Right hindlimb (tissue), 1 donor: ENCODE measurements at regions not wholly inside any gene's neighbourhood (a gene's known extent, or its start where the extent isn't known, plus 50 kb on each side); places are given as distances from the start of the nearest gene placed in this dataset.
"Not testable (repeated sequence)": the region's sequence is repeated elsewhere in the genome, so short reads cannot be mapped to it uniquely, and the experiment has no call there.

ENCODE experiments used
- DNase-seq: peaks from one replicate; pipeline ENCODE4 v3.0.0-alpha.2; 2018

- no peak for DNase-seq
These were observed 175.6 kb upstream of the THSD7A start for GRCh38 chr7:12007576-12007975.

DNA sequence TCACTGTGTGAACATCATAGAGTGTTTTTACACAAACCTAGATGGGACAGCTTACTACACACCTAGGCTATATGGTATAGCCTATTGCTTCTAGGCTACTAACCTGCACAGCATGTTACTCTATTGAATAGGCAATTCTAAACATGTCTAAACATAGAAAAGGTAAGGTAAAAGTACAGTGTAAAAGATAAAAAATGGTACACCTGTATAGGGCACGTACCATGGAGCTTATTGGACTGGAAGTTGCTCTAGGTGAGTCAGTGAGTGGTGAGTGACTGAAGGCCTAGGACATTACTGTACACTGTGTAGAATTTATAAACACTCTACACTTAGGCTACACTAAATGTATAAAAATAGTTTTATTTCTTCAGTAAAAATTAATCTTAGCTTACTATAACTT is 182.0 kb upstream of the THSD7A start:
- no peak for DNase-seq

DNA sequence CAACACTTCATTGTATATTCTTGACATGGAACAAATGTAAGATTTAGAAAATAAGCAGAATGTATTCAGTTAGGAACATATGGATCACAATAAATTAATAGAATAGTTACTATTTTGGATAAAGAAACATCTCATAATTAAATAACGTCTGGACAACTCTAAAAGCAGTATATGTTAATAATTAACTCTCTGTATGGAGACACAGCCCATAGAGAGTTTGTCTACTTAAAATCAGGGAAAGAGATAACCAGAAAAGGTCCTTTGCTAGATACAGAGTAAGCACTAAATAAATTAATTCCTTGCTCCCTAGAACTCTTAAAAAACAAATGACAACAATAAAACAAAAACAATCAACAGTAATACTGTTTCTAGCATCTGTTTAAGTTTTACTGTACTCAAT is 184.4 kb upstream of the THSD7A start:
- no peak for DNase-seq

DNA sequence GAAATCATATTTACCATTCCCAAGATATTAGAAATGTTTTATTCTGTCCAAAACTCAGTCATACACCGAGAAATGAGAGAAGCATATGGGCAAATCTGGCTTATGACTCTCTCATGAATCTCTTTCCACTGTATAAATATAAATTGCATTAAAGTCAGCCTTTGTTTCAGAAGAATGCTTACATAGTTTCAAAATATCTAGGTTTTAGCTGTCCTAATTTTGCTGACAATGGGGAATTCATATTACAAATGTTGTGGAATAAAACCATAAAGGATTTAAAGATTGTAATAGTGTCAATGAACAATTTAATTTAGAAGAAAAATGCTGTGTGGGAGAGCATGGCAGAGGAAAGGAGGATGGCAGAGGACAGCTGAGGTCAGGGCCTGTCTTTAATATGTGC is 185.0 kb upstream of the THSD7A start:
- no peak for DNase-seq

GRCh38 chr7:12022011-12022410 is 189.1 kb upstream of the TMEM106B start:
- DNase-seq, result not testable (repeated sequence)

- DNase-seq, result no peak
These were observed 185.8 kb upstream of the TMEM106B start for GRCh38 chr7:12025246-12025645.

- no peak for DNase-seq
These were observed 182.6 kb upstream of the TMEM106B start for GRCh38 chr7:12028508-12028907.

DNA sequence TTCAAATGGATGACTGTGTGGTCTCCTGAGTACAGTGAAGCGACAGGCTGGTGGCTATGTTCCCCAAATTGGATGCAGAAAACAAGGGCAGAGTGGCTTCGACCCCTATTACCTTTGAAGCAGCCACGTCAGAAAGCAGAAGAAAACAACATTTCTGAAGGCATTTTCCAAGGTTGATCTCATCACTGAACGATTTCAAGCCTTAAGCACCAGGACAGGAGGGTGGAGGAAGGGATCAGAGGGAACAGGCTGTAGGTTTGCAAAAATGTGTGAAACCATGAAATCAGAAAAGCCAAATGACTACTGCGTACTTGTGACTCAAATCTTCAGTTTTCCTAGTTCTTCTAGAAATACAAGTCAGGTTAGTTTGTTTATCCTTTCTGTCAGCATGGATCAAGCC is 181.0 kb upstream of the TMEM106B start:
- no peak for DNase-seq

GRCh38 chr7:12031186-12031585 is 179.9 kb upstream of the TMEM106B start:
- no peak for DNase-seq

DNA sequence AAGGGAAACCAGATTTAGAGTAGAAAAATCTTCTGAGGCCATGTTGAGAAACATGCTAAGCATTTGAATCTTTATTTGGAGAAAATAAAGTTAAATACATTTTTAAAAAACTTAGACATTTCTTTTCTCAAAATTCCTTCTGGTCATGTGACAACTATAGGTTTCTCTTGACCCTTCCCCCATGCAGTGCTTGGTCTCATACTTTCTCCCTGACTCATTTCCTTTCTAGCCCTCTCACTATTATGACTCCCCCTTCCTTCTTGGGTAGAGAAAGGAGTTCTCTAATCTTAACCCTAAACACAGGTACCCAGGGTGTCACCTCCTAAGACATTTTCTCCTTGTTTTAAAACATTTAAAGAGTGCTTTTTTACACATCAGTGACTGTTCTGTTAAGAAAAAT is 179.5 kb upstream of the TMEM106B start:
- DNase-seq, result no peak

DNA sequence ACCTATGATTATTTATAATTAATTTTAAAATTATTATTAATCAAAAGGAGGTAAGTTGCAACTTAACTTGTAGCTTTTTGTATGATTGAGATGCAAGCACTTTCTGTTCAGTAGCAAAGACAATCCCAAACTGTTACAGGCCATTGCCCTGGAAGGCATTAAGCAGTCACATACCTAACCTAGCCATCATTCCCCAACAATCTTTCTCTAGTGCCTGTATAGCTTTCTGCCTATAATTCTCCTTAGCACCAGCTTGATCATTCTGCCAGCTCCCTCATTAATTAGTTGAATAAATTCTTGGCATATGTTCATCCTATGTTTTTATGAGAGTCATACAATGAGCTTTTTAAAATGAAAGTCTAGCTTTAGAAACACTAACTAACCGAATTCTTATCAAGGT is 178.9 kb upstream of the TMEM106B start:
- no peak for DNase-seq

DNA sequence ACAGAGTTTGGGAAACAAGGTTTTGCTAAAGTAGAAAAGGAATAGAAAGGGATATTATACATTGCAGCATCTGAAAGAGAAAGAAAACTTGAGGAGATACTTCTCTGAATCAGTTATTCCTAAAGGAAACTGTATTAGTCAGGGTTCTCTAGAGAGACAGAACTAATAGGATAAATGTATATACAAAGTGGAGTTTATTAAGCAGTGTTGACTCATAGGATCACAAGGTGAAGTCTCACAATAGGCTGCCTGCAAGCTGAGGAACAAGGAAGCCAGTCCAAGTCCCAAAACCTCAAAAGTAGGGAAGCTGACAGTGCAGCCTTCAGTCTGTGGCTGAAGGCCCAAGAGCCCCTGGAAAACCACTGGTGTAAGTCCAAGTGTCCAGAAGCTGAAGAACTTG is 167.6 kb upstream of the TMEM106B start:
- DNase-seq, result not testable (repeated sequence)

GRCh38 chr7:12052211-12052610 is 158.9 kb upstream of the TMEM106B start:
- DNase-seq, result no peak

DNA sequence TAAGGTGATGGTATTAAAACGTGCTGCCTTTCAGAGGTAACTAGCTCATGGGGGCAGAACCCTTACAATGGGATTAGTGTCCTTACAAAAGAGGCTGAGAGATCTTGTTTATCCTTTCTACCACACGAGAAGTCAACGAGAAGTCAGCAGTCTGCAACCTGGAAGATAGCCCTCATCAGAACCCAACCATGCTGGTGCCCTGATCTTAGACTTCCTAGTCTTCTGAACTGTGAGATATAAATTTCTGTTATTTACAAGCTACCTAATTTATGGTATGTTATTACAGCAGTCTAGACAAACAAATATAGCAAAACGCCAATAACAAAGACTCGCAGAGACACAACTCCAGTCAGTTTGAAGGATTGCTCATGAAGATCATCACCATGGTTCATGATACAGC is 157.5 kb upstream of the TMEM106B start:
- DNase-seq, result no peak

- no peak for DNase-seq
These were observed 156.3 kb upstream of the TMEM106B start for GRCh38 chr7:12054830-12055229.

- no peak for DNase-seq
These were observed 154.7 kb upstream of the TMEM106B start for GRCh38 chr7:12056381-12056780.

DNA sequence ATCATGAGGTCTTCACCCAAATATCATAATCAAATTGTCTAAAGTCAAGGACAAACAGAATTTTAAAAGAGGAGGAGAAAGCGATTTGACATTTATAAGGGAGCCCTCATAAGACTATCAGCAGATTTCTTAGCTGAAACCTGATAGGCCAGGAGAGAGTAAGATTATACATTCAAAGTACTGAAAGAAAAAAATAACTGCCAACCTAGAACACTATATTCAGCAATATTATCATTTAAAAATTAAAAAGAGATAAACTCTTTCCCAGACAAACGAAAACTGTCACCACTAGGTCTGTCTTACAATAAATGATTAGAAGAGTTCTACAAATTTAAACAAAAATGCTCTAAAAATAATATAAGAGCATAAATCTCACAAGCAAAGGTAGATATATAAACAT is 154.1 kb upstream of the TMEM106B start:
- DNase-seq, result no peak

DNA sequence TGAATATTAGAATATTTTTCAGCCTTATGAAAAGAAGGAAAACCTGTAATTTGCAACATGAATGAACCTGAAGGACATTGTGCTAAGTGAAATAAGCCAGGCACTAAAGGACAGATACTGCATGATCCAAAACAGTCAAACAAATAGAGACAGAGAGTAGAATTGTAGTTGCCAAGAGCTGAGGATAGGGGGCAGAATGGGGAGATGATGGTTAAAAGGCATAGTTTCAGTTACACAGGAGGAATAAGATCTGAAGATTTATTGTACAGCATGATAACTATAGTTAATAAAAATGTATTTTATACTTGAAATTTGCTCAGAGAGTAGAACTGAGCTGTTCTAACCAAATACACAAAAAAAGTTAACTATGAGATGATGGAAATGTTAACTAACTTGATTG is 149.0 kb upstream of the TMEM106B start:
- no peak for DNase-seq

DNA sequence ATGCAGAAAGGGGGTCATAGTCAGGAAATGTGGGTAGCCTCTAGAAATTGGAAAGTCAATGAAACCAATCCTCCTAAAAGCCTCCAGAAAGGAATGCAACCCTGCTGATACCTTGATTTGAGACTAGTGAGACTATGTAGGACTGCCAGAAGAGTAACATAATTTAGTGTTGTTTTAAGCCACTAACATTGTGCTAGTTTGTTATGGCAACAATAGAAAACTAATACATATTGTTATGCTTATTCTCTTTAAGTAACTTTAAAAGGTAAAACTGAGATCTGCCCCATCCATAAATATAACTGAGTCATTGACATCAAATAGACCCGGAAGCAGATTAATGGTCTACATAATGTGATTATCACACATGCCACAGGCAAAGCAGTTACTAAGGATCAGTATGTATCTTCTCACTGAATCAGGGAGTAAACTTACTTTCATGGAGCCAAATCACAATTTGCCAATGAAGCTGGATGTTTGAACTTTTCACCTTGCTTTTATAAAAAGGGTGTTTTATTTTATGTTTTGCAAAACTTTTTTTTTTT is 146.4 kb upstream of the TMEM106B start:
- DNase-seq, result no peak

DNA sequence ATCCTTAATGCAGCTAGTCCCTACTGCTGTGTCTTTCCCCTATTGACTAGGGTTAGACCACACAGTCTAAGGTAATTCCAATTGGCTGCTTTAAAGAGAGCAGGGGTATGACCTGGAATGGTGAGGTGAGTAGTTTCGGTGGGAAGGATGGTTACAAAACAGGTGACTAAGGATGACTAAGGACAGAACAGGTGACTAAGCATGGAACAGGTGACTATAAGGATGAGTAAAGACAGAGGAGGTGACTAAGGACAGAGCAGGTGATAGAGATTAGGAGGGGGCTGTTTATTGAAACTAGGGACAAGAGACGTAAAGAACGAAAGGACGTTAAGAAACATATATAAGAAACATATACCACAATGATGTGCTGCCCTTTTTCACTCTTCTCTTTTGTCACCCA is 145.1 kb upstream of the TMEM106B start:
- no peak for DNase-seq

GRCh38 chr7:12066521-12066920 is 144.6 kb upstream of the TMEM106B start:
- DNase-seq, result no peak

GRCh38 chr7:12067156-12067831 is 143.8 kb upstream of the TMEM106B start:
- DNase-seq, result peak; percentile 35

DNA sequence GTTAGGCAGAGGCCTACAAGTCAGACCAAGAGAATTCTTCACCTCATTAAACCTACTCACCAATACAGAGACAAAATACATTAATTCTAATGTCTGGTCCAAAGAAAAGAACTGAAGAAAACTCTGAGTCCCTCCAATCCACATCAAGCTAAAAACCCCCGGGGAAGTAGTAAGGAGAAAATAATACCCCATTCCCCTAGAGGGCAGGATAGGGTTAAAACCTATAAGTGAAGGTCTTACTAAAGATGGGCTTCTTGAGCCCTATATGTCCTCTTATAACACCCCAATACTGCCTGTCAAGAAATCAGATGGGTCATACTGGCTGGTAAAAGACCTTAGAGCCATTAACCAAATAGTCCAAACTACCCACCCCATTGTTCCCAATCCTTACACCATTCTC is 141.3 kb upstream of the TMEM106B start:
- no peak for DNase-seq

GRCh38 chr7:12074889-12075288 is 136.2 kb upstream of the TMEM106B start:
- no peak for DNase-seq

GRCh38 chr7:12080006-12080405 is 131.1 kb upstream of the TMEM106B start:
- DNase-seq, result no peak
